ENCODE measurements at regions not wholly inside any gene's neighbourhood (a gene's known extent, or its start where the extent isn't known, plus 50 kb on each side); places are given as distances from the start of the nearest gene placed in this dataset.

DNA sequence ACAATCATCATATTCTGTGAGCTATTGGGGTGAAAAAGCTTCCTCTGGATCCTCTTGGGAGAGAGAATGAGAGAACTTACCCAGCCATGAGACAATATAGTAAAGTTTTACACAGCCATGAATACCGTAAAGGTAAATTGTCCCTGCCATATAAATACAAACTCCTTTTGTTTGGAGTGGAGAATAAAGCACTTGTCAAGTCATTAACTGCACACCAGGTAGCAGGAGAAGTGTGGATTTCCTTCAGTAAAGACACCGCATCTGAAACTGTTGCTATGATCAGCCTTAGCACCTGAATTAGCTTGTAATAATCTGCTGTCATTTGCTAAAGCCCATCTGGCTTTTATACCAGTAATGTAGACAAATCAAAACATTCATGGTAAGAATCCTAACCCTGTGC lies 336.6 kb upstream of the SLCO3A1 start:
- FAIRE-seq (no peak), DNase-seq (ENCODE audit: insufficient read length, low spot score) (no peak)

DNA sequence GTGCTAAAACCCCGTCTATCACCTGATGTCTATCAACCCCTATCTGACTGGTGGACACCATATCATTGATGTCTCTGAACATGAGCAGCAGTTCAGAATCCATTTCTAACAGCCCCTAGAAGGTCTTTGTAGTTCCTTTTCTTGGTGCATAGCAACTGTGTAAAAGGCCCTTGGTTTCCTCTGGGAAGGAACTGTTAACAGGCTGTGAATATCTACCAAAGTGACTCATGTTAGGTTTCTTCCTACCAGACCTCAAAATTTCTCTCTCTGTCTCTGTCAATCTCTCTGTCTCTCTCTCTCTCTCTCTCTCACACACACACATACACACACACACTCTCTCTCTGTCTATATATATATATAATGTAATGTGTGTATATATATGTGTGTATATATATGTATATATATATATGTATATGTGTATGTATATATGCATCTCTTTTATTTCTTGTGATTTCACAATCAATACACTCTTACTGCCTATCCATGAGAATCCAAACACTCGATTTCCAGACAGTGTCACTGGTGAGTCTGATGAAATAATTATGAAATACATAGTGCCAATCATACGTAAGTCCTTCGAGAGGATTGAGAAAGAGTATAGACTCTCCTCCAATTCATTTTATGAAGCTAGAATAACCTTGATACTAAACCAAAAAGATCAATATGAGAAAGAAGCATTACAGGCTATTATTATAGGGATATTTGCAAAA lies 335.9 kb upstream of the SLCO3A1 start:
- FAIRE-seq, result no peak

GRCh38 chr15:91520850-91521249 lies 332.7 kb upstream of the SLCO3A1 start:
- no peak for FAIRE-seq

More for the DNA sequence above, 335.9 kb upstream of the SLCO3A1 start:
- DNase-seq (ENCODE audit: insufficient read length, low spot score), result no peak

DNA sequence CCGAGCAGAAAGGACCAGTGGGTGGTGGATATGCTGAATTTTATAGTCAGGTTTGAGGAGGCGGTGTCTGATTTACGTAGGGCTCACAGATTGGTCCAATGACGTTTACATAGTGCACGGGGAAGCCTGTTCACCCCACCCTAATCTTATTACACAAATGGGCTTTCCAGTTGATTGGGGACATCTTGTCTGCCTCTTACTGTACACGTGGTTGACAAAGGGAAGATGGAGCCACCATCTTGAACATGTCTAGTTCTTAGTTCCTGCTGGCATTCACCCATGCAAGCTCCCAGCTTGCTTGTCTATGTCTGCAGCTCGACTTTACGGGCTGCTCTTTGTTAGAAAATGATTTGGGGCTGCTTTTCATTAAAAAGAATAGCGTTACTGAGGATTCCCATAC lies 332.0 kb upstream of the SLCO3A1 start:
- FAIRE-seq (no peak), DNase-seq (ENCODE audit: insufficient read length, low spot score) (no peak)

More at GRCh38 chr15:91520850-91521249, 332.7 kb upstream of the SLCO3A1 start:
- no peak for DNase-seq (ENCODE audit: insufficient read length, low spot score)

- no peak for FAIRE-seq
- no peak for DNase-seq (ENCODE audit: insufficient read length, low spot score)
These were observed 331.5 kb upstream of the SLCO3A1 start for GRCh38 chr15:91521996-91522395.

- no peak for DNase-seq (ENCODE audit: insufficient read length, low spot score)
- FAIRE-seq, result no peak
These were observed 330.7 kb upstream of the SLCO3A1 start for GRCh38 chr15:91522605-91523332.

- no peak for FAIRE-seq
These were observed 329.9 kb upstream of the SLCO3A1 start for GRCh38 chr15:91523596-91523995.

DNA sequence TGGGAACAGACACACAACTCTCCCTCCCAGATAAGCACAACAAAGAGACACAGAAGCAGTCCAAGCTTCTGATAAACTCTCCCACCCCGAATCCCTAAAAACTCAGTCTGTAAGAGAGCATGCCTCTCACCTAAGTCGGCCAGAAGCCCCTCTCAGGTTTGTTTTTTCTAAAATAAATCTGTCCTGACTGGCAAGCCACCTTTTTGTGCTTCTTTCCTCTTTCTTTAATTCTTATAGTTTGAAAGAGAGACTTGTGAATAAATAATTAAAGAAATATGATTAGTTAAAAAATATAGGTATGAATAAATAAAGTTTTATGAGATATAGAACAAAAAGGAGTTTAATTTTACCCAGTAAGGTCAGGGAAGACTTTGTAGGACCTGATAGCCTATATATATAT lies 329.0 kb upstream of the SLCO3A1 start:
- DNase-seq (ENCODE audit: insufficient read length, low spot score) (no peak), FAIRE-seq (no peak)

More at GRCh38 chr15:91523596-91523995, 329.9 kb upstream of the SLCO3A1 start:
- no peak for DNase-seq (ENCODE audit: insufficient read length, low spot score)

- FAIRE-seq (no peak), DNase-seq (ENCODE audit: insufficient read length, low spot score) (no peak)
These were observed 327.8 kb upstream of the SLCO3A1 start for GRCh38 chr15:91525751-91526150.

DNA sequence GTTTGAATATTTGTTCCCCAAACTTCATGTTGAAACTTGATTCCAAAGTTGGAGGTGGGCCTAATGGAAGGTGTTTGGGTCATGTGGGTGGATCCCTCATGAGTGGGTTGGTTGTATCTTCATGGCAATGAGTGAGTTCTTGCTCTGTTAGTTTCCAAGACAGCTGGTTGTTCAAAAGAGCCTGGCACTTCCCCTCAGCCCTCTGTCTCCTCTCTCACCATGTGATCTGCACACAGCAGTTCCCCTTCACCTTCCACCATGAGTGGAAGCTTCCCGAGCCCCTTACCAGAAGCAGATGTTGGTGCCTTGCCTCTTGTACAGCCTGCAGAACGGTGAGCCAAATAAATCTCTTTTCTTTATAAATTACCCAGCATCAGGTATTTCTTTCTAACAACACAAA lies 327.1 kb upstream of the SLCO3A1 start:
- FAIRE-seq, result no peak
- DNase-seq (ENCODE audit: insufficient read length, low spot score), result no peak

GRCh38 chr15:91528801-91529200 lies 324.7 kb upstream of the SLCO3A1 start:
- DNase-seq (ENCODE audit: insufficient read length, low spot score) (no peak), FAIRE-seq (no peak)

DNA sequence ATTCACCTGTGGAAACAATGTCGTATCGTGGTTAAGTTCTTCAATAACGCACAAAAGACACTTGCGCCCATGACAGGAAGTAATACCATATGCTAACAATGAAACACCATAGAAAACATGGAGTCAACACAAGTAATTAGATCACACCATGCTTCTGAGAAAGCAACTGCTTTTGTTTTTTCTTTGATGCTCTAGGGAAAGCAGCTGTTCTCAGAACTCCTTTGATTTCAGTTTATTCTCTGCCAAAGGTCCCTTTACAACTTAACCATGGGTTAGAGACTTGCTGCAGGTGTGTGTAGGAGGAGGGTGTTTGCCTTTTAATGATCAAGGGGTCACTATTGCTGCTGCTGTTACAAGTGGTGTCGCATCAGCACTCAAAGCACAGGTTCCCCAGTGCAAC lies 324.0 kb upstream of the SLCO3A1 start:
- no peak for FAIRE-seq
- DNase-seq (ENCODE audit: insufficient read length, low spot score), result no peak

- FAIRE-seq (no peak), DNase-seq (ENCODE audit: insufficient read length, low spot score) (no peak)
These were observed 323.2 kb upstream of the SLCO3A1 start for GRCh38 chr15:91530279-91530678.

- no peak for DNase-seq (ENCODE audit: insufficient read length, low spot score)
- no peak for FAIRE-seq
These were observed 322.4 kb upstream of the SLCO3A1 start for GRCh38 chr15:91530956-91531582.

- FAIRE-seq, result no peak
- no peak for DNase-seq (ENCODE audit: insufficient read length, low spot score)
These were observed 319.3 kb upstream of the SLCO3A1 start for GRCh38 chr15:91534235-91534634.

GRCh38 chr15:91534976-91535375 lies 318.5 kb upstream of the SLCO3A1 start:
- FAIRE-seq (no peak), DNase-seq (ENCODE audit: insufficient read length, low spot score) (no peak)

DNA sequence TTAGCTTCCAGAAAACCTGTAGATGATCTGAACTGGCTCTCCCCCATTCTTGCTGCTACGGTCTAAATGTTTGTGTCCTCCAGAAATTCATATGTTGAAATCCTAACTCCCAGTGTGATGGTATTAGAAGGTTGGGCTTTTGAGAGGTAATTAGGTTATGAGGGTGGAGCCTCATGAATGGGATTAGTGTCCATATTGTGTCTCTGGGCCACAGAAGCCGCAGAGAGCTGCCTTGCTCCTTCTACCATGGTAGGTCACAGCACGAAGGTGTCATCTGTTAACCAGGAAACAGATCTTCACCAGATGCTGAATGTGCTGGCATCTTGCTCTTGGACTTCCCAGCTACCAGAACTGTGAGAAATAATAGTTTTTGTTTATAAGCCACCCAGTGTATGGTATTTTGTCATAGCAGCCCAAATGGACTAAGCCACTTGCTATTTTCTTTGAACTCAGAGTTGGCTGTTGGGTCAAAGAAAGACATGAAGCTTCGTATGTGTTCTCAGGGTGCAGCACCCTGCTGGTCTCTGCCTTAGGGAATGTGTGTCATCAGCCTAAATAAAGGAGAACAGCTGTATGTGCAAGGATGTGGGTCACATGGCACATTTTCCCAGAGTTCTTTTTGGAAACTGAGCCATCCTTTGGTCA lies 317.5 kb upstream of the SLCO3A1 start:
- DNase-seq (ENCODE audit: insufficient read length, low spot score), result no peak
- FAIRE-seq, result no peak

- FAIRE-seq (no peak), DNase-seq (ENCODE audit: insufficient read length, low spot score) (no peak)
These were observed 315.7 kb upstream of the SLCO3A1 start for GRCh38 chr15:91537856-91538255.

DNA sequence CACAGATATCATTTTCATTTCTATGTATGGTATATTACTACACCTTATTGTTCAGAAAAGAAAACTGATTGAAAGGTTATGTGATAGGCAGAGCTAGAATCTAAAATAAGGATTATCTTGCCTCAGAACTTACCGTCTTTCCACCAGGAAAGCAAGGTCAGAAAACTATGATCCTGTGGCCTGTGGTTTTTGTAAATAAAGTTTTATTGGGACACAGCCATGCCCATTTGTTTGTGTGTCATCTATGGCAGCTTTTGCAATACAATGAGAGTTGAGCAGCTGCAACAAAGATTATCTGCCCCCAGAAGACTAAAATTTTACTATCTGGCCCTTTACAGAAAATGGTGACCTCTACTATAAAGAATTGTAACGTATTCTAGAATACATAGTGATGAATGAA lies 314.7 kb upstream of the SLCO3A1 start:
- FAIRE-seq (no peak), DNase-seq (ENCODE audit: insufficient read length, low spot score) (no peak)

DNA sequence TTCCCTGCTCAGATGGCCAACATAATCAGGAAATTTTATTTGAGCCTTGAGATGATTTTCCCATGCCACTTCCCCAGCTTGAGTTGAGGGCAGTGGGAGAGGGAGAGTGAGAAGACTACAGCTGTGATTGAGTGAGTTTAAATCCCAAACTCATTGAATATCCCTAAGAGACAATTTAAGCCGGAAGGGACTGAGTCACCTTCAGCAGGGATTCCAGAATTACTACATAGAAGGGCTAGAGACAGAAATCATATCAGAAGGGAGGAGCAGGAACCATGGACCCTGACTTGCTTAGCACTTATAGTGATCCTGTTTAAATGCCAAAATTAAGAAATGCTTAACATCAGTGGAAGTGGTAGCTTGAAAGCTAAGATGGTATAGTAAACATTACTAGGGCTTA lies 312.2 kb upstream of the SLCO3A1 start:
- no peak for FAIRE-seq
- no peak for DNase-seq (ENCODE audit: insufficient read length, low spot score)

DNA sequence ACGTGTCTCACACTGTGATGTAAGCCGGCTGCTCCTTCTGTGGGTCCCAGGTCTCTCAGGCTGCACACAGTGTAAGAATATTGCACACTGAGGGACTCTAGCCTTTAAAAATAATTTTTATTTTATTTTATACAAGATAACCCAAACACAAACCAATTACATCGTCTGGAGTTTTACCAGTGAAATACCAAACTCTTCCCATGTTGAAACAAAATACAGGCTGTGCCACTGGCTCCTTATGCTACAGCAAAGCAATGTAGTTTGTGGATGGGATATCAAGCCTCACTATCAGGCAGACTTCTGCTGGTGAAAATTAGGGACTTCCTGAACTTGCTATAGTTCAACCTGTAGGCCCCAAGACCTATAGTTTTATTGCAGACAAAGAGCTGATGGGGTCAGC lies 311.3 kb upstream of the SLCO3A1 start:
- DNase-seq (ENCODE audit: insufficient read length, low spot score), result no peak
- FAIRE-seq, result no peak
